HS-5 (cell line): ENCODE measurements at regions not wholly inside any gene's neighbourhood (a gene's known extent, or its start where the extent isn't known, plus 50 kb on each side); places are given as distances from the start of the nearest gene placed in this dataset.
"Not testable (repeated sequence)": the region's sequence is repeated elsewhere in the genome, so short reads cannot be mapped to it uniquely, and the experiment has no call there.

ENCODE experiments used
- DNase-seq: peaks from one replicate; pipeline ENCODE4 v3.0.0-alpha.2; 2012; ENCODE audit warnings: low read depth

DNA sequence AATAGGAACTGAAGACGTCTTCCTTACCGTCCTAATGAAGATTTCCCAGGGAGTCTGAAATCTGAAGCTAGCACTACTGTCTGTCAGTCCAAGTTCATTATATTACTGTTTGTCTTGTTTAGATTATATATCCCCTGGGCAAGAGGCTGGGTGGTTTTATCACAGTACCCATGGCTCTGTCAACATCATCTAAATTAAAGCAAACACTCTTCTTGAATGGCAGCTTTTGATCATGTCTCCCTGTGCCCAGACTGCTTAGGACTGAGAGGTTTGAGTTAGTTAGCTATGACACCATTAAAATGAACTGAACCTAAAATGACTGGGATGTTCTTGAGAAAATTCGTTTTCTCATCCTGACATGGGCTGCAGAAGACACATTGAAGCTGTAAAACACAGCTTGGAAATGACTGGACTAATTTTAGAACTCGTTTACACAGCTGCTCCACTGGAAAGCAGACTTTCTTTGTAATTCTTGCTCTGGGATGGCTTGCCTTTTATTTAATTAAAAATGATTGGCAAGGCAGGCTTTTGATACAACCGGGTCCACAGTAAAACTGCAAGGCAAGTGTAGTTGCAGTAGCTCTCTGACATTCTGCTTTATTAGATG is 243.5 kb downstream of the MFSD1 start:
- DNase-seq = no peak

DNA sequence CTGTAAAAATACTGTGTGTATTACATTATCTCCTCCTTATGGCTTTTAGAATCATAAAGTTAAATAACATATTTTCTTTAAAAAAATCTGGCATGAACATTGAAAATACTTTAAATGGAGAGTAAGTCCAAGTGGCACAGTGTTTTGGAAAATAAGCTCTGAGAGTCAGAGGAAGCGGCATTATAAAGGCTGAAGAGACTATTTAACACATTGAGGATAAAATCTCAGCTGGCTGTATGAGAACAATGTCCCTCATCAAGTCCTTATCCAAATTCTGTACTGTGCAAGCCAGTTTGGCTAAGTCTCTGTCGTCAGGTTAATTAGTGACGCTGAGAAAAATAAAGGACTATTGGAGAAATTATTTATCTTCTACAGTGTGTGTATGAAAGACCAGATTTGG is 245.5 kb downstream of the MFSD1 start:
- no peak for DNase-seq

DNA sequence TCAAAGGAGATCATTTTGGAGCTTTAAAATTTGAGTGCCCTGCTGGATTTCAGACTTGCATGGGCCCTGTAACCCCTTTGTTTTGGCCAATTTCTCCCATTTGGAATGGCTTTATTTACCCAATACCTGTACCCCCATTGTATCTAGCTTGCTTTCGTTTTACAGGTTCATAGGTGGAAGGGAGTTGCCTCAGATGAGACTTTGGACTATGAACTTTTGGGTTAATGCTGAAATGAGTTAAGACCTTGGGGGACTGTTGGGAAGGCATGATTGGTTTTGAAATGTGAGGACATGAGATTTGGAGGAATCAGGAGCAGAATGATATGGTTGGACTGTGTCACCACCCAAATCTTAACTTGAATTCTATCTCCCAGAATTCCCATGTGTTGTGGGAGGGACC is 250.6 kb downstream of the MFSD1 start:
- DNase-seq = not testable (repeated sequence)

DNA sequence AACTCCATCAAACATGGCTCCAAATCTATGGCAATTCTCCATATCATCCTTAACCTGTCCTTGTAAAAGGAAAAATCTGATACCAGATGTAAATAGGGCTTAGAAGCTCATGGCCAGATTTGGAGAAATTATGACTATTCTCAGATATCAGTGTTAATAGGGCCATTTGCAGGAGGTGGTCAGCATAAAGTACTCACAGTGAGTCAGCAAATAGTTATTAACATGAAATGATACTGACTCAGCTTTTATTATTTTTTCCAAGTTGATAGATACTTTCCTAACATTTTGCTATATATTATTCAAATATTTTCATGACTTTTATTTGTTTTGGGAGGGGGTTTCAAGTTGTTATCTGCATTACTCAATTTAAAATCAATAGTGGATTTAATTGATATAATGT is 255.8 kb downstream of the MFSD1 start:
- DNase-seq = no peak

DNA sequence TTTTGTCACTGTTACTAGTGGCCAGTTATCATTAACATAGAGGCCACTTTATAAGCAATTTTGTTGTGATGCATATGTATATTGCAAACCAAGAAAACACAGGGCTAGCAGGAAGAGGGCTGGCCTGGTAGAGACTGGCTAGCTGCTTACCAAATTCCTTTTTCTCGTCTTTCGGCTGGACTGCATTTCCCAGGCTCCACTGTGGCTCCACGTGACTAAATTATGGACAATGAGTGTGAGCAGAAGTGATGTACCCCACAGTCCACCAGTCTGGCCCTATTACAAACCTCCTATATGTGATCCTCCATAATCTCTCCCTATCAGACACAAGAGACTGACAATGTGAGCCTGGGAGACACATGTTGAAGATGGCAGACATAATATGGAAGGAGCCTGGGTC is 257.0 kb downstream of the MFSD1 start:
- DNase-seq = no peak

DNA sequence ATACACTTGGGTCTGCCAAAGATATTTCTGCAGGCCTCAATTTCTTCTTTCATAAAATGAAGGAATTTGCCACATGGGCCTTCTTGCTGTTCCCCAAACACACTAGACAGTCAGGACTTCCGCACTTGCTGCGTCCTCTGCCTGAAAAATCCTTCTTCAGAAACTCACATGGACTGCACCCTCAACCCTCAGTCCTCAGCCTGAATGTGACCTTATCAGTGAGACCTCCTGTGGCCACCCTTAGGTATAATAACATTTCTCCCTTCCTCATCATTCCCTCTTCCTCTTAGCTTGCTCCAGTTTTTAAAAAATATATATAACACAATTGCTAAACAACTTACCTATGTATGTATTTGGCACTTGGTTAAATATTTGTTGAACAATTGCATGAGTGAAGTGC is 257.5 kb downstream of the MFSD1 start:
- no peak for DNase-seq

DNA sequence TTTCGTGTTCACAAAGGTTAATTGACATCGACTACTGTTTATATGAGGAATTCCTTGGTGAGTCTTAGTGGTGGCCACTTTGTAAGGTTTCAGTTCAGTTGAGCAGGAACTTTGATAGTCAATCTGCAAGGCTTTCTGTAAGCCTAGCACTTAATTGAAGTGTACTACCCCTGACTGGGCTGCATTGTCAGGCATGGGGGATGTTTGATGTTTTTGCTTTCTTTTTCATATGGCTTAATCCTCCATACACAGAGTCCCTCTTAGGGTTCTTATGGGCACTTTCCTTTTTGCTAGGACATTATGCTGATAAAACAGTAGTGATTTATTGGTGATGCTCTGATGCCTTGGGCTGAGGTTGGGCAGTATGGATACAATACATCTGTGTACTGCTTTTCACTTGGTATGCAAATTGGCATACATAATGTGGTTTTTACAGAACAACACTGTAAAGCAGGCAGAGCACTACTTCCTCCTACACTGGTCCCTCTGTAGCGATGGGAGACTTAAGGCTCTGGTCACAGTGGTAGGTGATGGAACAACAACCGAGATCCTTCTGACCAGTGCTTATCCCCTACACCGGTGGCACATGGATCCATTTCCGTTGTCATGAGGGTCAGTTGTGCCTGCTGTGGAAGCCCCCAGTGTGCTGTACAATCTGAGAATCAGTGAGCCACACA is 261.0 kb downstream of the MFSD1 start:
- no peak for DNase-seq

DNA sequence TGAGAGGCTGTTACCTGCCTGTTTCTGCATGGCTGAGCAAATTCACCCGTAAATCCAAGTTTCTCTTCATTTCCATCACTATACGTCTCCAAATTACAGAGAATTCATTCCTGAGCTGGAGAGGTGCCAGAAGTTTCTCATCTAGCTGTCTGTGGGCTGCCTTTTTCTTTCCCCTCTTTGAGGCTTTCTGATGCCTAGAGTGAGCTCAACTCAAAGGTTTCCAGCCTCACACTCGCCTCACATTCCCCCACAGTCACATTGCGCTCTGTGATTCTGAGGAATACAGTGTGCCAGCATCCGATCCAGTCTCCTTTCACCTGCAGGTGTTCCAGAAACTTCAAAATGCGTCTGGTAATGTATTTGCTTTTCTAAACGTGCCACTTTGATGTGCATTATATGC is 267.2 kb downstream of the MFSD1 start, which contains the start of gene IQCJ:
IQCJ (plus strand) TSS at position 229 of the 400 bp plus-strand sequence.
- no peak for DNase-seq

DNA sequence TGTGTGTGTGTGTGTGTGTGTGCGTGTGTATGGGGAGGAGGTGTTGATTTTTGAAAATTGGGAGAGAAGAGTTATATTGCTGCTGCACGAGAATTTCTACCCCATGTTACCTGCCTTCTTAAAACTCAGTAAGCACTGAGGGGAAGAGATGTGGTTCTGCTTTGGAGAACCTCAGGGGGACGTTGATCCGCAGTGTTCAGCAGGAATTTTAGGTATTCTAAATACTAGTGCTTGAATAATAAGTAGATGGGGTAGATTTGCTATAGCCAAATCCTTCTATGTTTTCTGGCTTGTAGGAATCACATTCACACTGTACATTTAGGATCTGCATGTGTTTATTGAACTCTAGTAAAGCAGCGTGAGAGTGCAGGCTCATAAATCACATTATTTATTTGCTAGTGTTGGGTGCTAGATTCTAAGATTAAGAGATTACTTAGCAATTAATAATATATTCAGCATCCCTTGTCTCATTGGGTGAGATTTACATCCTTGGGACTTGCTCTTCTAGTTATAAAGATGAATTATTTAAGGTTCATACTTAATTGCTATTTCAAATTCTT is 268.1 kb downstream of the MFSD1 start:
- no peak for DNase-seq

DNA sequence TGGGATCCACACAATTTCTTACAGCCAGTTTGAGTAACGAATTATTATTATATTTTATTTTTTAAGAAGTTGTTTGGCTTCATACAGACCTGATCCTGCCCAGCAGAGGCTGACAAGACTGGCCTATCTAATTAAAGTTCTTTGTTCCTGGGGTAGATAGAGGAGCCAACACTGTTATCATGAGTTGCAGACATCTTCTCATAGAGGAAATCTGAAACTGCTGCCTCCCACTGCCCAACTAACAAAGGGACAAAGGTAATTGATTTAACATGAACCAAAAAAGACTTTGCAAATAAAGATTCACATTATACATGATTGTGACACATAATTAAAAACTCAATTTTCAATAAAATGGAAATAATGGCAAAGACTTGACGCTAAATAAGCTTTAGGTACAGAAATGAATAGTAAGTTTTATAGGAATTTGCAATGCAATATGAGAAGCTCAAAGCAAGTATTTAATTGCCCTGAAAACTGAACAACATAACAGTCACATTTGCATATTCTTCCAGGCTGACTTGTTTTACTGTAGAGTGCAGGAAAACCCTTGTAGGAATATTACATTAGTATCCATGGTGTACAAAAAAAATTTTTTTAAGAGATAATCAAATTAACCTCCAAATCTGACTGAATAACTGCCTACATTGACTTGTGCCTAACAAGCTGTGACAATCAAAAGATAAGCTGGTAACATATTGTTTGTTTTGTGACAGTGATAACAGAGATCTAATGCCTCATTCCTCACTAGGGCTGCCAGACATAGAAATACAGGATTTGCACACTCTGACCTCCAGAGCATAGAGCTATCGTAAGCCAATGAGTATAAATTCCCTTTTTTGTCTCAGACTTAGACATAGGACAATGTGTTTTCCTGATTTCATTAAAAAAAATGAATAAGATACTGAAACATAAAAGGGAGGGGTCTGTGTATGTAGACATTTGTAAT is 273.2 kb downstream of the MFSD1 start:
- no peak for DNase-seq

DNA sequence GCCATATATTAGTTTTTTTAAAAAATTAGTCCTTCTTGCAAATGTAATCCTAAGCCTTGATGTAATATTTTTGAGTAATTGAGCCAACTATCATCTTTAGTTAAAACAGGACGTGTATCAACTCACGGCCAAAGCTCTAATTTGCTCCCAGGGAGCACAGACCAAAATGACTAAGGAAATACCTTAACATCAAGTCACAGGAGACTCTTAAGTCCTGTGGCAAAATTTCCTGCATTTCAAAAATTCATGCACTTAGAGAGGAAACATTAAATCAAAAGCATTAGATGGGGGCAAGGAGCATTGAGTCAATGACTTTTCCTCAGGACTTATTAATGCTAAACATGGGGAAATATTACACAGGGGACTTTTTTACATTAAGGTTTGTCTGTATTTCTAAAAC is 276.0 kb downstream of the MFSD1 start:
- DNase-seq = peak; percentile 95

DNA sequence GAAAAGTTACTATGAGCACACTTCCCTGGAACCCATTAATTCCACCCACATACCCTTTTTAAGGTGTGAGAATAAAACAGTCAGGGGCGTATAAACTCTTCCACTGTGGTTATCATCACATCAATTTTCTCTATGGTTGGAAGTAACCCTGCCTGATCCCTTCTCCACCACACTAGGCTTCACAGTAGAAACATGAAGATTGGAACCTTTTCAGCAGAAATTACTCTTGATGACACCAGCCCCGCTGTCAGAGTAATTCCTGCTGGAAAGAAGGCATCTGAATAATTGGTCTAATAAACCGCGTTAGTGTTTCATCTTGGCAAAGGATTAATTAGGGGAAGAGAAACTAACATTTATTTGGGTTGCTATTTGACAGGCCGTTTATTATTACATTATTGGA is 278.4 kb downstream of the MFSD1 start:
- no peak for DNase-seq

DNA sequence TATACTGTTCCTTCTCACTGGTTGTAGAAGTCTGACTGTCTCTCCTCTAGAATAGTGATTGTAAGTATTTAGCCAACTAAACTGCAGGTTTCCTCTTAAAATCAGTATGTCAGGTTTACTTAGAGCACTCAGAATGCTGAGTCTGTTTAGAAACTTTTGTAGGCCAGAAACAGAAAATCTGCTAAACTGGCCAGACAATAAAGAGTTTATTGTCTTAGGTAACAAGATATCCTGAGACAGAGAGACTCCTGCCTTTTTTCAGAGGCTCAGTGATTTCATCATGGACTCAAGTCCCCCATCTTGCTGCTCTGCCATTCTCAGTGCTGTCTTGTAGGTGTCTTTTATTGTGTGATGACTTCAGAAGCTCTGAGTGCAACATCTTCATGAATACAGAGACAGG is 279.0 kb downstream of the MFSD1 start:
- no peak for DNase-seq

DNA sequence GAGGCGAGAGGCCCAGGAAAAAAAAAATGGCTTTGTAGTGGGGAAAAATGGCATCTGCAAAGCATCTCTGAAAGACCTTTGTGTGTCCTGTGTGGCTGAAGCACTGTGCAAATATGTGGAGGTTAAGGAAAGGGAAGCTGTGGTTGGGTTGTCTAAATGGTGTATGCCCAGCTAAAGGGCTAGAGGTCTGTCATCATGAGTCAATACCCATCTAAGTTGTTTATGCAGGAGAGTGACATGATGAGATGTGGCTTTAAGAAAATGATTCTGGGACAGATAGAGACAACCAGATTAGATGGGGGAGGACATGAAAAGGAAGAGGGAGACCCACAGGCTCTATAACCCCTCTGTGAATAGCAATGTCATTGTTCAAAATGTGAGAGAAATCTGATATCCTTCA is 280.7 kb downstream of the MFSD1 start:
- DNase-seq = peak; percentile 77

DNA sequence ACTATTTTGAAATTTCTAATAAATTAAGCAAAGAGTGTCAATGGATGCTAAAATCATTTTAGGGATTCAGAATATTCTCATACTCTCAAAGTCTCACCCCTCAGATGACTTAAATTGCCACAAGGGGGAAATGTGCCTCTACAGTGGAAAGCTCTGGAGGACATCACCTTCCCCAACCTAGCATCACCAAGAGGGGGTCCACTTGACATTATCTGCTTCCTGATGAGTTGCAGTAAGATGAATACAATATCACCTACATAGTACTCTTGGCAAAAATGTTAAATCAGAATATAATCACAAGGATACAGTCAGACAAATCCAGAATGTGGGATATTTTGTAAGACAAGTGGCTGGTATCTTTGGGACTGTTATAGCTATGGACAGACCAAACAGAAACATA is 290.1 kb downstream of the MFSD1 start:
- DNase-seq = no peak

DNA sequence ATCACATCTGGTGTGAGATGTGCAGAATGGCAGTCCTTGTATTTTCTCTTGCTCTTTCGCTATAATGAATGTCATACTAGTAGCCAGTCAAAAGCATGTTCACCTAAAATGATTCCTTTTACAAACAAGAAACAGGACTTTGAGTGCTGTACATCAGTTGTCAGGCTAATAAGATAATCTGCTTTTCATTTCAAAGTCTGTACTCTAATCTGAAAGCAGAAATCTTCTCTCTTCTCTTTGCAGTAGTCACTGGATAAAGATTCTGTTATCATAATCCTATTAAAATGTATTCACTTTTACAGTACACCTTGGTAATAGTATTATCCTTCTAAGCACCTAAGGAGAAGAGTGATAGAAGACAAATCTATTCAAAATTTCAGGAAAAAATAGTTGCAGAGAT is 300.1 kb downstream of the MFSD1 start:
- no peak for DNase-seq

DNA sequence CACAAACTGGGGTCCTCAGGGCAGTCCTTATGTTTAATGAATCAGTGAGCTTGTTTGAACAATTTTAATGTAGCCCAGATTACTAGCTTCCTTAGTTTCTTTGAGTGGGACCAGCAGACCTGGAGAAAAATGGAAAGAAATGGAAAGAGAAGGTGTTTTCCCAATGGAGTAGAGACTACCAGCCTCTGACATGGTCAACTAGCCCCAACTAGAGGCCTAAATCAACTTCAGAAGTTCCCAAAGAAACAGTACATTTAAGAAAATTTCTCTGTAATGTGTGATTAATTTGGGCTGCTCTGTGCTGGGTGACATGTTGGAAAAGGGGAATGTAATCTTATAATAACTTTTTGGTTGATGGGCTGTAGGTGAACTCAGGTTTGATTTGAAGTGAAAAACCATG is 310.9 kb downstream of the MFSD1 start:
- no peak for DNase-seq

DNA sequence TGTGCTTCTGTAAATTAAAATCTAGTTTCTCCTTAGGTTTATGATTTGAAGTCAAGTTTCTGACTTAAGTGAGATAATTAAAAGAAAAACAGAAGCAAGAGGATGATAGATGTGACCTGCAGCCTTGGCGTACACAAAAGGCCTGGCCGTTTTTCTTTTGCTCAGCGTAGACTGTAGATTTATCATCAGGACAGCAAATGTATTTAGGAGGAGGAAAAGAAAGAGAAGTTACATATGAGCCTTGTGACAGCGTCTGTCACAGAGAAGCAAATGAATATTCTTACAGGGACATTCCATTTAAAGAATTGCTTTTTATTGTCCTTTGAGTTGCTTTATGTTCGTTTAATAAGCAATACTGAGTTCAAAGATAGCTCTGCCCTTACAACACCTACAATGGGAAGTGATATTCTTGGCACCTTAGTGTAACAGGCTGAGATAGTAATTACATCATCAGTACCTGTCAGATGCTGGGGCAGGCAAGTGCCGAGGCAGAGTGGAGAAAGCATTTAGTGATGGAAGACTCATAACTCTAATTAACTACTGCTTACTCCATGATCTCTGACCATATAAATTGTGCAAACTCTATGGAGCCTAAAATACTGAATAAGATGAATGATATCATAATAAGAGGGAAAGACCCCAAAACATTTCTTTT is 311.5 kb downstream of the MFSD1 start:
- DNase-seq = no peak

DNA sequence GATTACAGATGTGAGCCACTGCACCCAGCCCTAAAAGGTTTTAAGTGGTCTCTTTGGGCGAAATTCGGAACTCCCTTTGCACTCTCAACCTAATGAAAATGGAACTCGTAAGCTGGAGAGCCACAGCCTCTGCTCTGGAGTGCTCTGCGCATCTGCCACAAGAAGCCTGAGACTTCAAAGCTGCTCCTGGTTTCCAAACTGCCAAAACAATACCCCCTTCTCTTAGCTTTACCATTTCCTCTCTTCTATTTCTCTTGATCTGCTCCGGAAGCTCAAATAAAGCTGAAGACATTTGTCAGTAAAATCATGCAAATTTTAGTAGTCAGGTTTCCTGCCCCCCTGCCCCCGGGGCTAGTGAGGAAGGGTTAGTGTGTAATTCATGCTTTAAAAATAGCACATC is 312.7 kb downstream of the MFSD1 start:
- DNase-seq = no peak

DNA sequence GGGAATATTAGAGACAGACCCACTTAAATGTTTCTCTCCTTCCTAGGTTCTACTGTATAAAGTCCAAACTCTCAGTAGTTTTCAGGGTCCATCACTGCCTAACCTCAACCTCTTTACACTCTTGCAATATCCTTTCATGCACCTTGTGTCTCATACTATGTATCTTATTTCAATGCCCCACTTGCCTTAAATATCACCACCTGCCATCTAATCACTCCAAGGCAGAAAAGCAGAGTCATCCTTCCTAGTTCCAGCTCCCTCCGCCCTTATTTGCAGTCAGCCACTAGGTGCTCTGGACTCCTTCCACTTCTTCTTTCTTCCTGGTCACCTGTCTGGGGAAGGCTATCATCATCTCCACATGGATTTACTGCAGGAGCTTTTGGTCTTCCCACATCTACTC is 322.0 kb downstream of the MFSD1 start:
- DNase-seq = no peak

DNA sequence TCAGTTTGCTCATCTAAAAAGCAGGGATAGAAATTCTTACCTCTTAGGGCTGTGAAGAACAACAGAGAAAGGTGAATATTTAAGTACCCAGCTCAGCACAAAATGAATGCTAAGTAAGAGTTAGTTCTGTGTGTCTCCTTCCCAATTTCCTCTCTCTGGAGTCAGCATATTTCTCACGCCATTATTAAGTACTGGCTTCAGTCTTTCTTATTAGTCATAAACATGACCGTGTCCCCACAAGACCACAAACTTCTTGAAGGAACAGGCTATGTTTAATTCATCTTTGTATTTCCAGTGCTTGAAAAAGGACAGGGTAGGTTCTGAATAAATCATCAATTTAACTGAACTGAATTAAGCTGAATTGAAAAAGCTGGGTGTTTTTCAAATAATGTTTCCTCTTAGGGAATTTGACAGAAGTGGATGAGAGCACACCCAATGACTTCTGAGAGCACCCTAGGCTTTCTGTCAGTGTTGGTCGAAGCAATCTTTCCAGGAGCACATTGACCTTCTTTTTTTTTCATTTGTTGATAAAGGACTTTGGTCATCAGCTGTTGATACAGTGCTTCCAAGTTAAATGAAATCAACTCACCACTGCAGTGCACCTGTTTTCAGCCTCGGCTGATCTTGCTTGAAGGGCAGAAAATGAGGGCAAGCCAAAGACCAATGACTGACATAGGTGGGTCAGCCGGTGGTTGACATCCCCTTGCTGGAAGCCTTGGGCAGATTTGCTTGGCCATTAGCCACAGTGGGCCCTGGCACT is 324.6 kb downstream of the MFSD1 start:
- no peak for DNase-seq

DNA sequence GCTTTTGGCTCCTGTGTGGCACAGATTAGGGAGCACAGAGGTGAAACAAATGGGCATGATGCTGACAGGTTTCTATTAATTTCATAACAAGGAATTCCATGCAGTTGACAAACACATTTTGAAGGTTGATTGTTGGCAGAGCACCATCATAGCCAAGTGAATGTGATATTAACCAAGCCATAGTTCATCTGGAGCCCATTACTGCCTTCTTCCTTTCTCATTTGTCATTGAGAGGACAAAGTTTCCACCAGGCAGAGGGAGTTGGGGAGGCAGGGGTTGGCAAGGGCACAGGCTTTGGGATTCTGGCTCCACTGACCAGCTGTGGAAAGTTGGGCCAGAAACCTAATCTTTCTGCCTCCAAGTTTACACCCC is 325.2 kb downstream of the MFSD1 start:
- DNase-seq = no peak
